ENCODE measurements at regions not wholly inside any gene's neighbourhood (a gene's known extent, or its start where the extent isn't known, plus 50 kb on each side); places are given as distances from the start of the nearest gene placed in this dataset.

- DNase-seq (ENCODE audit: low read depth) = no peak
Measured at GRCh38 chr7:155202106-155202871, 95.4 kb upstream of the INSIG1 start.

GRCh38 chr7:155203059-155203881, 94.4 kb upstream of the INSIG1 start:
- no peak for DNase-seq (ENCODE audit: low read depth)

- DNase-seq (ENCODE audit: low read depth) = no peak
Measured at GRCh38 chr7:155203882-155204691, 93.6 kb upstream of the INSIG1 start.

- no peak for DNase-seq (ENCODE audit: low read depth)
Measured at GRCh38 chr7:155204744-155205367, 92.8 kb upstream of the INSIG1 start.

- peak; percentile 96 for DNase-seq (ENCODE audit: low read depth)
Measured at GRCh38 chr7:155205368-155206317, 92.0 kb upstream of the INSIG1 start.

- DNase-seq (ENCODE audit: low read depth) = peak; percentile 59
Measured at GRCh38 chr7:155206318-155207020, 91.2 kb upstream of the INSIG1 start.

GRCh38 chr7:155207326-155208002, 90.2 kb upstream of the INSIG1 start:
- no peak for DNase-seq (ENCODE audit: low read depth)

GRCh38 chr7:155208681-155209477, 88.8 kb upstream of the INSIG1 start:
- no peak for DNase-seq (ENCODE audit: low read depth)

- no peak for DNase-seq (ENCODE audit: low read depth)
Measured at GRCh38 chr7:155209478-155210319, 88.0 kb upstream of the INSIG1 start.

- DNase-seq (ENCODE audit: low read depth) = no peak
Measured at GRCh38 chr7:155210356-155210755, 87.3 kb upstream of the INSIG1 start.

GRCh38 chr7:155211173-155211572, 86.5 kb upstream of the INSIG1 start:
- DNase-seq (ENCODE audit: low read depth) = no peak

GRCh38 chr7:155211761-155212160, 85.9 kb upstream of the INSIG1 start:
- no peak for DNase-seq (ENCODE audit: low read depth)

GRCh38 chr7:155212301-155213015, 85.2 kb upstream of the INSIG1 start:
- DNase-seq (ENCODE audit: low read depth) = no peak

- DNase-seq (ENCODE audit: low read depth) = no peak
Measured at GRCh38 chr7:155213385-155213784, 84.3 kb upstream of the INSIG1 start.

- no peak for DNase-seq (ENCODE audit: low read depth)
Measured at GRCh38 chr7:155213955-155214740, 83.5 kb upstream of the INSIG1 start.

- peak; percentile 7 for DNase-seq (ENCODE audit: low read depth)
Measured at GRCh38 chr7:155215576-155216325, 81.9 kb upstream of the INSIG1 start.

All from CMK (cell line).